ENCODE measurements at regions not wholly inside any gene's neighbourhood (a gene's known extent, or its start where the extent isn't known, plus 50 kb on each side); places are given as distances from the start of the nearest gene placed in this dataset.
"Not testable (repeated sequence)": the region's sequence is repeated elsewhere in the genome, so short reads cannot be mapped to it uniquely, and the experiment has no call there.

DNA sequence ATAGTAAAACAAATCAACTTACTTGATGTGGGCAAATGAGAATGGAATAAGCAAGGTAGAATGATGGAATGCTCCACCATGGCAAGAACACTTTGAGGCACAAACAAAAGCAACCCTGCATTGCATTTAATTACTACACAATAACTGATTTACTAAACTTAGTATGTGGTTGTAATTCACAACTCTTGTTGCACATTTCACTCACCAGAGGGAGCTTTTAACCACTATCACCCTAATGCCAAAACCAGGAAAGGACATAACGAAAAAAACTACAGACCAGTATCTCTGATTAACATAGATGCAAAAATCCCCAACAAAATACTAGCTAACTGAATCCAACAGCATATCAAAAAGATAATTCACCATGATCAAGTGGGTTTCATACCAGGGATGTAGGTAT lies 659.8 kb downstream of the CPS1 start:
- Histone ChIP-seq H3K36me3 (ENCODE audit: control insufficient read depth in 2 of 2, insufficient read depth in 2 of 2, low read length in 1 of 2) (no peaks in the 10 kb centered on the region), H3K9me3 (ENCODE audit: control insufficient read depth in 2 of 2, insufficient read depth in 1 of 2, low read length in 1 of 2) (no peaks in the 10 kb centered on the region), H3K27ac (ENCODE audit: low read depth in 1 of 2, low read length in 1 of 2) (no peak overlapping the region), H3K27me3 (ENCODE audit: control insufficient read depth in 2 of 2, insufficient read depth in 1 of 2, low read length in 1 of 2) (no peaks in the 10 kb centered on the region), H3K4me3 (ENCODE audit: low read length in 2 of 2) (no peak overlapping the region), H3K4me1 (ENCODE audit: control insufficient read depth in 2 of 2, insufficient read depth in 2 of 2, low read length in 2 of 2) (no peaks in the 10 kb centered on the region)
- 59% methylated on average over 1 of the region's 1 CpG for WGBS
- no peak for DNase-seq (ENCODE audit: low read depth in 6 of 9, low spot score in 9 of 9)

DNA sequence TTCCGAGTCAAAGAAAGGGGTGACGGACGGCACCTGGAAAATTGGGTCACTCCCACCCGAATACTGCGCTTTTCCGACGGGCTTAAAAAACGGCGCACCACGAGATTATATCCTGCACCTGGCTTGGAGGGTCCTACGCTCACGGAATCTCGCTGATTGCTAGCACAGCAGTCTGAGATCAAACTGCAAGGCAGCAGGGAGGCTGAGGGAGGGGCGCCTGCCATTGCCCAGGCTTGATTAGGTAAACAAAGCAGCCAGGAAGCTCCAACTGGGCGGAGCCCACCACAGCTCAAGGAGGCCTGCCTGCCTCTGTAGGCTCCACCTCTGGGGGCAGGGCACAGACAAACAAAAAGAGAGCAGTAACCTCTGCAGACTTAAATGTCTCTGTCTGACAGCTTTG lies 663.1 kb downstream of the CPS1 start:
- H3K27ac ChIP-seq (ENCODE audit: low read depth in 1 of 2, low read length in 1 of 2); H3K36me3 ChIP-seq (ENCODE audit: control insufficient read depth in 2 of 2, insufficient read depth in 2 of 2, low read length in 1 of 2); H3K9me3 ChIP-seq (ENCODE audit: control insufficient read depth in 2 of 2, insufficient read depth in 1 of 2, low read length in 1 of 2); DNase-seq (ENCODE audit: low read depth in 6 of 9, low spot score in 9 of 9); H3K4me3 ChIP-seq (ENCODE audit: low read length in 2 of 2); H3K27me3 ChIP-seq (ENCODE audit: control insufficient read depth in 2 of 2, insufficient read depth in 1 of 2, low read length in 1 of 2); H3K4me1 ChIP-seq (ENCODE audit: control insufficient read depth in 2 of 2, insufficient read depth in 2 of 2, low read length in 2 of 2): not testable (repeated sequence)
- WGBS, result 98% methylated on average over 12 of the region's 15 CpGs

DNA sequence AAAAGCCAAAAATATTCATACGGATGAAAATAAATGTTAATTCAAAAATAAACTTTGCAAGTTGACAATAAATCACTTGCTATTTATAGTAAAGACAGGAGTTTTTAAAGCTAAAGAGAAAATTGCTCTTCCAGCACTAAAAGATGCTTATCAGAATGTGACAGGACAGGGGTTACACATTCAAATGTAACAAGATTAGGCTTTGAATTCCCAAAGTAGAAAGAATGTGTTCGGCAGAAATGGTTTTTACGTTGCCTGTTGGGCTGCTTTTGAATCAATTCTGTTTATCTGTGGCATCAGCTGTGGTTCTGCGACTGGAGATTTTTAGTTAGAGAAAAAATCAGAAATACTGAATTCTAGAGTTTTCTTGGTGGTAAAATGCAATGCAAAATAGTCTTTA lies 669.4 kb downstream of the CPS1 start:
- H3K27me3 ChIP-seq (ENCODE audit: control insufficient read depth in 2 of 2, insufficient read depth in 1 of 2, low read length in 1 of 2), result no peaks in the 10 kb centered on the region
- H3K36me3 ChIP-seq (ENCODE audit: control insufficient read depth in 2 of 2, insufficient read depth in 2 of 2, low read length in 1 of 2), result no peaks in the 10 kb centered on the region
- 57% methylated on average over 4 of the region's 4 CpGs for WGBS
- DNase-seq (ENCODE audit: low read depth in 6 of 9, low spot score in 9 of 9), result no peak
- no peaks in the 10 kb centered on the region for H3K4me1 ChIP-seq (ENCODE audit: control insufficient read depth in 2 of 2, insufficient read depth in 2 of 2, low read length in 2 of 2)
- H3K4me3 ChIP-seq (ENCODE audit: low read length in 2 of 2), result no peak overlapping the region
- H3K27ac ChIP-seq (ENCODE audit: low read depth in 1 of 2, low read length in 1 of 2), result no peak overlapping the region
- H3K9me3 ChIP-seq (ENCODE audit: control insufficient read depth in 2 of 2, insufficient read depth in 1 of 2, low read length in 1 of 2), result no peaks in the 10 kb centered on the region

GRCh38 chr2:211228559-211228958 lies 672.2 kb downstream of the CPS1 start:
- no peak overlapping the region for H3K4me3 ChIP-seq (ENCODE audit: low read length in 2 of 2)
- H3K36me3 ChIP-seq (ENCODE audit: control insufficient read depth in 2 of 2, insufficient read depth in 2 of 2, low read length in 1 of 2), result no peaks in the 10 kb centered on the region
- H3K9me3 ChIP-seq (ENCODE audit: control insufficient read depth in 2 of 2, insufficient read depth in 1 of 2, low read length in 1 of 2), result no peaks in the 10 kb centered on the region
- H3K27ac ChIP-seq (ENCODE audit: low read depth in 1 of 2, low read length in 1 of 2), result no peak overlapping the region
- H3K27me3 ChIP-seq (ENCODE audit: control insufficient read depth in 2 of 2, insufficient read depth in 1 of 2, low read length in 1 of 2), result no peaks in the 10 kb centered on the region
- no peak for DNase-seq (ENCODE audit: low read depth in 6 of 9, low spot score in 9 of 9)
- 92% methylated on average over 3 of the region's 3 CpGs for WGBS
- H3K4me1 ChIP-seq (ENCODE audit: control insufficient read depth in 2 of 2, insufficient read depth in 2 of 2, low read length in 2 of 2), result no peaks in the 10 kb centered on the region

DNA sequence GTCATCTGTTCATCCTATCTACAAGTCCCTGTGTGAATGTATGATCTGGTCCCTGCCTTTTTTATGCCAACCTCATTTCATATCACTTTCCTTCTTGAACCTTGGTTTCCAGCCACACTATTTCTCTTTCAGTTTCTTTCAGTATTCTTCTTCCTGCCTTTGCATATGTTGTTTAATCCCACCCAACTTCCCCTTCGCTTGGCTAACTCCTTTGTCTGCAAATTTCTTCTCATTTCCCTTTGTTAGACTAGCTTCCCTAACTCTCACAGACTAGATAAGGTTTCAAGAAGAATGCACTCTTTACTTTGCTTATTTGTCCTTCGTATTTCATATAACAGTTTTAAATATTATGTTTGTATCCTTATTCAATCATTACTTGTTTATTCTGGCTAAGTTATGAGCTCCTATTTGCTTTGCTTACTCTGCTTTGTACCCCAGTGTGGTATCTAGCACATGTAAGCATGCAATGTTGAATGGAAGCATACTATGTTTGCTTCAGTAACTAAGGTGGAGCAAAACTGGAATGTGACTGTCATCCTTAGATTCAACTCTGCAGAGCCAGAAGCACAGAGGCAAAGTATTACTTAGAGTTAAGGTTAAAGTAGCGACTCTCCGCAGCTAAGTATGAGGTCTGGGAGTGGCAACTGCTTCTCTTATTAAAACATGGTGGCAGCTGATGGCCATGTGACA lies 681.3 kb downstream of the CPS1 start:
- whole genome bisulfite sequencing, result 87% methylated on average over 4 of the region's 4 CpGs
- Histone ChIP-seq H3K9me3 (ENCODE audit: control insufficient read depth in 2 of 2, insufficient read depth in 1 of 2, low read length in 1 of 2) (no peaks in the 10 kb centered on the region), H3K36me3 (ENCODE audit: control insufficient read depth in 2 of 2, insufficient read depth in 2 of 2, low read length in 1 of 2) (no peaks in the 10 kb centered on the region), H3K27ac (ENCODE audit: low read depth in 1 of 2, low read length in 1 of 2) (no peak overlapping the region), H3K4me3 (ENCODE audit: low read length in 2 of 2) (no peak overlapping the region), H3K27me3 (ENCODE audit: control insufficient read depth in 2 of 2, insufficient read depth in 1 of 2, low read length in 1 of 2) (no peaks in the 10 kb centered on the region), H3K4me1 (ENCODE audit: control insufficient read depth in 2 of 2, insufficient read depth in 2 of 2, low read length in 2 of 2) (no peaks in the 10 kb centered on the region)
- DNase-seq (ENCODE audit: low read depth in 6 of 9, low spot score in 9 of 9), result no peak

DNA sequence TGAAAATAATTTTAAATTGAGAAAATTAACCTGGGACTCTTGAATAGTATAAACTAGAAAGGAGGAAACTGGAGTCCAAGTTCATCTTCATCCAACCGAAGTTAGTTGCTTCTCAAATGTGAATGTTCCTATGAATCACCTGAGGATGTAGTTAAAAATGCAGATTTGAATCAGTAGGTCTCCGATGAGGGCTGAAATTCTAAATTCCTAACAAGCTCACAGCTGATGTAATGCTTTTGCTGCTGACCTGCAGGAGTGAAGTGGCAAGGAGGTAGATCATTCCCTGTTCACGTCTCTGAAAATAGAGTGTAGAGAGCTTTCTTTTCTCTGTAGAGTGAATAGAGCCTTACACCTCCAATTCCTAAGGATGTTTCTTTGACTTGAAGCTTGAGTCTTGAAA lies 685.5 kb downstream of the CPS1 start:
- Histone ChIP-seq H3K27me3 (ENCODE audit: control insufficient read depth in 2 of 2, insufficient read depth in 1 of 2, low read length in 1 of 2) (no peaks in the 10 kb centered on the region), H3K4me3 (ENCODE audit: low read length in 2 of 2) (no peak overlapping the region), H3K4me1 (ENCODE audit: control insufficient read depth in 2 of 2, insufficient read depth in 2 of 2, low read length in 2 of 2) (no peaks in the 10 kb centered on the region), H3K27ac (ENCODE audit: low read depth in 1 of 2, low read length in 1 of 2) (no peak overlapping the region), H3K36me3 (ENCODE audit: control insufficient read depth in 2 of 2, insufficient read depth in 2 of 2, low read length in 1 of 2) (no peaks in the 10 kb centered on the region), H3K9me3 (ENCODE audit: control insufficient read depth in 2 of 2, insufficient read depth in 1 of 2, low read length in 1 of 2) (no peaks in the 10 kb centered on the region)
- WGBS, result 96% methylated on average over 3 of the region's 3 CpGs
- DNase-seq (ENCODE audit: low read depth in 6 of 9, low spot score in 9 of 9), result no peak

- H3K4me1 ChIP-seq (ENCODE audit: control insufficient read depth in 2 of 2, insufficient read depth in 2 of 2, low read length in 2 of 2), result no peaks in the 10 kb centered on the region
- no peak for DNase-seq (ENCODE audit: low read depth in 6 of 9, low spot score in 9 of 9)
- H3K36me3 ChIP-seq (ENCODE audit: control insufficient read depth in 2 of 2, insufficient read depth in 2 of 2, low read length in 1 of 2), result no peaks in the 10 kb centered on the region
- no peak overlapping the region for H3K4me3 ChIP-seq (ENCODE audit: low read length in 2 of 2)
- H3K27me3 ChIP-seq (ENCODE audit: control insufficient read depth in 2 of 2, insufficient read depth in 1 of 2, low read length in 1 of 2), result no peaks in the 10 kb centered on the region
- H3K27ac ChIP-seq (ENCODE audit: low read depth in 1 of 2, low read length in 1 of 2), result no peak overlapping the region
- WGBS, result 91% methylated on average over 1 of the region's 1 CpG
- no peaks in the 10 kb centered on the region for H3K9me3 ChIP-seq (ENCODE audit: control insufficient read depth in 2 of 2, insufficient read depth in 1 of 2, low read length in 1 of 2)
Observed at GRCh38 chr2:211247751-211248150, 691.4 kb downstream of the CPS1 start.

DNA sequence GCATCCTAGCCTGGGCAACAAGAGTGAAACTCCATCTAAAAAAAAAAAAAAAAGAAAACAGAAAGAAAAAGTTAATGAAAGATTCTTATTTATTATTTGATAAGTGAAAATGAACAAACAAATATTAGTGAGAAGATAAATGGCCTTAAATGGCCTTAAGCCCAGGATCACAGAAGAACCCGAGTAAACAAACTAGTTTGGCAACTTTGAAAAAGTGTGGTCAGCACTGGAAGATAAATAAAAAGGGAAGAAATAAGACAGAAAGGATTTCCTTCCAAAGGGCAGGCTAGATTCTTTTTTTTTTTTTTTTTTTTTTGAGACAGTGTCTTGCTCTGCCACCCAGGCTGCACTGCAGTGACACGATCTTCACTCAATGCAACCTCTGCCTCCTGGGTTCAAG lies 692.4 kb downstream of the CPS1 start:
- DNase-seq (ENCODE audit: low read depth in 6 of 9, low spot score in 9 of 9), result no peak
- 79% methylated on average over 2 of the region's 2 CpGs for WGBS

GRCh38 chr2:211251016-211251415 lies 694.6 kb downstream of the CPS1 start:
- WGBS, result 92% methylated on average over 2 of the region's 2 CpGs
- no peak overlapping the region for H3K4me3 ChIP-seq (ENCODE audit: low read length in 2 of 2)
- no peaks in the 10 kb centered on the region for H3K27me3 ChIP-seq (ENCODE audit: control insufficient read depth in 2 of 2, insufficient read depth in 1 of 2, low read length in 1 of 2)
- DNase-seq (ENCODE audit: low read depth in 6 of 9, low spot score in 9 of 9), result no peak
- H3K4me1 ChIP-seq (ENCODE audit: control insufficient read depth in 2 of 2, insufficient read depth in 2 of 2, low read length in 2 of 2), result no peaks in the 10 kb centered on the region
- no peak overlapping the region for H3K27ac ChIP-seq (ENCODE audit: low read depth in 1 of 2, low read length in 1 of 2)
- H3K9me3 ChIP-seq (ENCODE audit: control insufficient read depth in 2 of 2, insufficient read depth in 1 of 2, low read length in 1 of 2), result no peaks in the 10 kb centered on the region
- H3K36me3 ChIP-seq (ENCODE audit: control insufficient read depth in 2 of 2, insufficient read depth in 2 of 2, low read length in 1 of 2), result no peaks in the 10 kb centered on the region

More for the DNA sequence above, 692.4 kb downstream of the CPS1 start:
- Histone ChIP-seq H3K4me1 (ENCODE audit: control insufficient read depth in 2 of 2, insufficient read depth in 2 of 2, low read length in 2 of 2) (no peaks in the 10 kb centered on the region), H3K36me3 (ENCODE audit: control insufficient read depth in 2 of 2, insufficient read depth in 2 of 2, low read length in 1 of 2) (no peaks in the 10 kb centered on the region), H3K27me3 (ENCODE audit: control insufficient read depth in 2 of 2, insufficient read depth in 1 of 2, low read length in 1 of 2) (no peaks in the 10 kb centered on the region), H3K27ac (ENCODE audit: low read depth in 1 of 2, low read length in 1 of 2) (no peak overlapping the region), H3K4me3 (ENCODE audit: low read length in 2 of 2) (no peak overlapping the region), H3K9me3 (ENCODE audit: control insufficient read depth in 2 of 2, insufficient read depth in 1 of 2, low read length in 1 of 2) (no peaks in the 10 kb centered on the region)

All from thymus (tissue), 11 donors.